Type B pancreatic cell (in vitro differentiated cells): ENCODE measurements at regions not wholly inside any gene's neighbourhood (a gene's known extent, or its start where the extent isn't known, plus 50 kb on each side); places are given as distances from the start of the nearest gene placed in this dataset.

Experiments
- DNase-seq: peaks from one replicate; pipeline ENCODE4 v3.0.0; 2021; ENCODE audit warnings: mixed read lengths; ENCODE audit not compliant: unreplicated experiment; ENCODE audit errors: extremely low spot score
- H3K27ac Mint-ChIP-seq: 2 replicates; pipeline ENCODE4 v1.8.0; 2021; ENCODE audit warnings: mild to moderate bottlenecking, mixed read lengths
- H3K27me3 Mint-ChIP-seq: 2 replicates; pipeline ENCODE4 v1.8.0; 2021; ENCODE audit warnings: mixed read lengths
- H3K36me3 Mint-ChIP-seq: 2 replicates; pipeline ENCODE4 v1.8.0; 2021; ENCODE audit warnings: mixed read lengths
- H3K4me1 Mint-ChIP-seq: one replicate; pipeline ENCODE4 v1.8.0; 2021; ENCODE audit warnings: mixed read lengths; ENCODE audit not compliant: unreplicated experiment
- H3K4me3 Mint-ChIP-seq: 2 replicates; pipeline ENCODE4 v1.8.0; 2021; ENCODE audit warnings: mild to moderate bottlenecking, mixed read lengths
- H3K9me3 Mint-ChIP-seq: 2 replicates; pipeline ENCODE4 v1.8.0; 2021; ENCODE audit warnings: mixed read lengths
- CTCF ChIP-seq: fragments of 200-600 bp; sonication (generic); conservative IDR thresholded peaks from 2 replicates; pipeline ENCODE4 v1.5.0; 2021; ENCODE audit warnings: antibody characterized with exemption, mild to moderate bottlenecking

GRCh38 chr9:95626341-95626740 lies 109.6 kb upstream of the PTCH1 start:
- Mint-ChIP-seq H3K9me3 (no peaks in the 10 kb centered on the region), H3K4me3 (no peak overlapping the region), H3K36me3 (no peaks in the 10 kb centered on the region), H3K27me3 (no peaks in the 10 kb centered on the region), H3K4me1 (peaks cover 7% of the 10 kb centered on the region), H3K27ac (no peak overlapping the region)
- no peak for TF ChIP-seq CTCF
- no peak for DNase-seq

- Mint-ChIP-seq H3K4me3 (no peak overlapping the region), H3K36me3 (no peaks in the 10 kb centered on the region), H3K4me1 (peaks cover 7% of the 10 kb centered on the region), H3K27ac (no peak overlapping the region), H3K9me3 (no peaks in the 10 kb centered on the region), H3K27me3 (no peaks in the 10 kb centered on the region)
- no peak for TF ChIP-seq CTCF
- no peak for DNase-seq
These were observed 106.9 kb upstream of the PTCH1 start for GRCh38 chr9:95623640-95624039.

GRCh38 chr9:95620722-95621121 lies 104.0 kb upstream of the PTCH1 start:
- no peak for TF ChIP-seq CTCF
- Mint-ChIP-seq H3K4me3 (no peak overlapping the region), H3K4me1 (no peaks in the 10 kb centered on the region), H3K9me3 (no peaks in the 10 kb centered on the region), H3K27me3 (no peaks in the 10 kb centered on the region), H3K36me3 (no peaks in the 10 kb centered on the region), H3K27ac (no peak overlapping the region)
- no peak for DNase-seq

- Mint-ChIP-seq H3K27me3 (no peaks in the 10 kb centered on the region), H3K36me3 (no peaks in the 10 kb centered on the region), H3K4me1 (no peaks in the 10 kb centered on the region), H3K9me3 (no peaks in the 10 kb centered on the region), H3K4me3 (no peak overlapping the region), H3K27ac (no peak overlapping the region)
- no peak for TF ChIP-seq CTCF
- DNase-seq, result no peak
These were observed 103.5 kb upstream of the PTCH1 start for GRCh38 chr9:95620314-95620713.

GRCh38 chr9:95615246-95615645 lies 98.5 kb upstream of the PTCH1 start:
- no peak overlapping the region for H3K4me3 Mint-ChIP-seq
- H3K9me3 Mint-ChIP-seq, result peaks cover 5% of the 10 kb centered on the region
- TF ChIP-seq CTCF, result no peak
- no peaks in the 10 kb centered on the region for H3K36me3 Mint-ChIP-seq
- no peaks in the 10 kb centered on the region for H3K27me3 Mint-ChIP-seq
- H3K27ac Mint-ChIP-seq, result no peak overlapping the region
- no peaks in the 10 kb centered on the region for H3K4me1 Mint-ChIP-seq
- no peak for DNase-seq

GRCh38 chr9:95613670-95614069 lies 96.9 kb upstream of the PTCH1 start:
- peaks cover 9% of the 10 kb centered on the region for H3K4me1 Mint-ChIP-seq
- no peaks in the 10 kb centered on the region for H3K36me3 Mint-ChIP-seq
- no peak overlapping the region for H3K27ac Mint-ChIP-seq

More at GRCh38 chr9:95613670-95614069, 96.9 kb upstream of the PTCH1 start:
- Mint-ChIP-seq H3K4me3 (no peak overlapping the region), H3K9me3 (peaks cover 5% of the 10 kb centered on the region), H3K27me3 (no peaks in the 10 kb centered on the region)
- DNase-seq, result no peak
- no peak for TF ChIP-seq CTCF
